ENCODE measurements at regions not wholly inside any gene's neighbourhood (a gene's known extent, or its start where the extent isn't known, plus 50 kb on each side); places are given as distances from the start of the nearest gene placed in this dataset.

DNA sequence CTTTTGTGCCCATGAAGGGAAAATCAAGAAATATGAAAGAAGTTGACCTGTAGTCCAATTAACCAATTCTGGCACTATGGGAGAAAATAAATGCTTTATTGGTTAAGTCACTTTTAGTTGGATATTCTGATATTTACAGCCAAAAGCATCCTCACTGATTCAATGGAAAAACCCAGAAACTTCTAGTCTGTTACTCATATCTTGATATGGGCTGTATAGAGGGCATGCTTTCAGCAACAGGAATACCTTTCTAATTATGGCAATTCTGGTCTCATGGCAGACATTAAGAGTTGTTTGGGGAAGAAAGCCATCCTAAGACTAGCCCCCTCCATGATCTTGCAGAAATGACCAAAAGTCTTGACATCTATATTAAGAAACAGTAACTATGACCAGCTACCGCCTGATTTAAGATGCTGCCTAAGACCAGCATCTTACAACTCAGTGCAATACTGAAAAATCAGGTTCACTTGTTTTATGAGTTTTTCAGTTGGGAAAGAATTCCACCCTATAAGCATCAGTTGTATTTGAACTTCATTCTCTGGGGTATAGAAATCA, 91.5 kb upstream of the VAV3 start:
- Histone ChIP-seq H4K20me1 (replicated peaks; ENCODE audit: insufficient read depth) (no peaks in the 10 kb centered on the region), H3K36me3 (ENCODE audit: insufficient read depth) (no peaks in the 10 kb centered on the region), H3K27ac (ENCODE audit: low read depth) (no peak overlapping the region), H3K4me3 (no peak overlapping the region), H3K27me3 (ENCODE audit: insufficient read depth) (no peaks in the 10 kb centered on the region), H3K79me2 (replicated peaks; ENCODE audit: insufficient read depth) (no peaks in the 10 kb centered on the region), H2AFZ (no peak overlapping the region), H3F3A (replicated peaks; ENCODE audit: low read depth) (no peaks in the 10 kb centered on the region), H3K4me2 (no peak overlapping the region), H3K9me2 (ENCODE audit: insufficient read depth) (no peaks in the 10 kb centered on the region), H3K4me1 (ENCODE audit: insufficient read depth) (peaks cover 44% of the 10 kb centered on the region)
- Mint-ChIP-seq H3K27ac (no peak overlapping the region), H3K27me3 (ENCODE audit: insufficient read depth, low read depth, poor library complexity) (no peaks in the 10 kb centered on the region), H3K4me3 (no peak overlapping the region), H3K36me3 (ENCODE audit: low read depth) (peaks cover under 1% of the 10 kb centered on the region; the same call in 1 of the 3 replicates), H3K4me1 (peaks cover 29% of the 10 kb centered on the region), H3K9me3 (peaks cover under 1% of the 10 kb centered on the region; the same call in 2 of the 3 replicates)
- TF ChIP-seq, protein P1, sequence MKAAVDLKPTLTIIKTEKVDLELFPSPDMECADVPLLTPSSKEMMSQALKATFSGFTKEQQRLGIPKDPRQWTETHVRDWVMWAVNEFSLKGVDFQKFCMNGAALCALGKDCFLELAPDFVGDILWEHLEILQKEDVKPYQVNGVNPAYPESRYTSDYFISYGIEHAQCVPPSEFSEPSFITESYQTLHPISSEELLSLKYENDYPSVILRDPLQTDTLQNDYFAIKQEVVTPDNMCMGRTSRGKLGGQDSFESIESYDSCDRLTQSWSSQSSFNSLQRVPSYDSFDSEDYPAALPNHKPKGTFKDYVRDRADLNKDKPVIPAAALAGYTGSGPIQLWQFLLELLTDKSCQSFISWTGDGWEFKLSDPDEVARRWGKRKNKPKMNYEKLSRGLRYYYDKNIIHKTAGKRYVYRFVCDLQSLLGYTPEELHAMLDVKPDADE (IDR thresholded peaks at IDR 0.05): no peak
- TF ChIP-seq, protein P2, sequence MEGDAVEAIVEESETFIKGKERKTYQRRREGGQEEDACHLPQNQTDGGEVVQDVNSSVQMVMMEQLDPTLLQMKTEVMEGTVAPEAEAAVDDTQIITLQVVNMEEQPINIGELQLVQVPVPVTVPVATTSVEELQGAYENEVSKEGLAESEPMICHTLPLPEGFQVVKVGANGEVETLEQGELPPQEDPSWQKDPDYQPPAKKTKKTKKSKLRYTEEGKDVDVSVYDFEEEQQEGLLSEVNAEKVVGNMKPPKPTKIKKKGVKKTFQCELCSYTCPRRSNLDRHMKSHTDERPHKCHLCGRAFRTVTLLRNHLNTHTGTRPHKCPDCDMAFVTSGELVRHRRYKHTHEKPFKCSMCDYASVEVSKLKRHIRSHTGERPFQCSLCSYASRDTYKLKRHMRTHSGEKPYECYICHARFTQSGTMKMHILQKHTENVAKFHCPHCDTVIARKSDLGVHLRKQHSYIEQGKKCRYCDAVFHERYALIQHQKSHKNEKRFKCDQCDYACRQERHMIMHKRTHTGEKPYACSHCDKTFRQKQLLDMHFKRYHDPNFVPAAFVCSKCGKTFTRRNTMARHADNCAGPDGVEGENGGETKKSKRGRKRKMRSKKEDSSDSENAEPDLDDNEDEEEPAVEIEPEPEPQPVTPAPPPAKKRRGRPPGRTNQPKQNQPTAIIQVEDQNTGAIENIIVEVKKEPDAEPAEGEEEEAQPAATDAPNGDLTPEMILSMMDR (conservative IDR thresholded peaks at IDR 0.05; ENCODE audit: low read depth in 2 of 2): no peak
- TF ChIP-seq STAT1 (IDR thresholded peaks at IDR 0.05; ENCODE audit: unreplicated experiment) (no peak), JUNB (IDR thresholded peaks at IDR 0.05; ENCODE audit: unreplicated experiment) (no peak), CREB1 (CRISPR knock-in tag; IDR thresholded peaks at IDR 0.05; ENCODE audit: low read depth) (no peak), ZNF331 (CRISPR knock-in tag; IDR thresholded peaks at IDR 0.05; ENCODE audit: low read depth) (no peak), POLR2AphosphoS5 (IDR thresholded peaks at IDR 0.05; ENCODE audit: low read depth) (no peak), EZH2phosphoT487 (IDR thresholded peaks at IDR 0.05; ENCODE audit: unreplicated experiment) (no peak), EZH2 (IDR thresholded peaks at IDR 0.05; ENCODE audit: low read depth, unreplicated experiment) (no peak), ZNF114 (CRISPR knock-in tag; IDR thresholded peaks at IDR 0.05) (no peak)
- TF ChIP-seq, protein P3, sequence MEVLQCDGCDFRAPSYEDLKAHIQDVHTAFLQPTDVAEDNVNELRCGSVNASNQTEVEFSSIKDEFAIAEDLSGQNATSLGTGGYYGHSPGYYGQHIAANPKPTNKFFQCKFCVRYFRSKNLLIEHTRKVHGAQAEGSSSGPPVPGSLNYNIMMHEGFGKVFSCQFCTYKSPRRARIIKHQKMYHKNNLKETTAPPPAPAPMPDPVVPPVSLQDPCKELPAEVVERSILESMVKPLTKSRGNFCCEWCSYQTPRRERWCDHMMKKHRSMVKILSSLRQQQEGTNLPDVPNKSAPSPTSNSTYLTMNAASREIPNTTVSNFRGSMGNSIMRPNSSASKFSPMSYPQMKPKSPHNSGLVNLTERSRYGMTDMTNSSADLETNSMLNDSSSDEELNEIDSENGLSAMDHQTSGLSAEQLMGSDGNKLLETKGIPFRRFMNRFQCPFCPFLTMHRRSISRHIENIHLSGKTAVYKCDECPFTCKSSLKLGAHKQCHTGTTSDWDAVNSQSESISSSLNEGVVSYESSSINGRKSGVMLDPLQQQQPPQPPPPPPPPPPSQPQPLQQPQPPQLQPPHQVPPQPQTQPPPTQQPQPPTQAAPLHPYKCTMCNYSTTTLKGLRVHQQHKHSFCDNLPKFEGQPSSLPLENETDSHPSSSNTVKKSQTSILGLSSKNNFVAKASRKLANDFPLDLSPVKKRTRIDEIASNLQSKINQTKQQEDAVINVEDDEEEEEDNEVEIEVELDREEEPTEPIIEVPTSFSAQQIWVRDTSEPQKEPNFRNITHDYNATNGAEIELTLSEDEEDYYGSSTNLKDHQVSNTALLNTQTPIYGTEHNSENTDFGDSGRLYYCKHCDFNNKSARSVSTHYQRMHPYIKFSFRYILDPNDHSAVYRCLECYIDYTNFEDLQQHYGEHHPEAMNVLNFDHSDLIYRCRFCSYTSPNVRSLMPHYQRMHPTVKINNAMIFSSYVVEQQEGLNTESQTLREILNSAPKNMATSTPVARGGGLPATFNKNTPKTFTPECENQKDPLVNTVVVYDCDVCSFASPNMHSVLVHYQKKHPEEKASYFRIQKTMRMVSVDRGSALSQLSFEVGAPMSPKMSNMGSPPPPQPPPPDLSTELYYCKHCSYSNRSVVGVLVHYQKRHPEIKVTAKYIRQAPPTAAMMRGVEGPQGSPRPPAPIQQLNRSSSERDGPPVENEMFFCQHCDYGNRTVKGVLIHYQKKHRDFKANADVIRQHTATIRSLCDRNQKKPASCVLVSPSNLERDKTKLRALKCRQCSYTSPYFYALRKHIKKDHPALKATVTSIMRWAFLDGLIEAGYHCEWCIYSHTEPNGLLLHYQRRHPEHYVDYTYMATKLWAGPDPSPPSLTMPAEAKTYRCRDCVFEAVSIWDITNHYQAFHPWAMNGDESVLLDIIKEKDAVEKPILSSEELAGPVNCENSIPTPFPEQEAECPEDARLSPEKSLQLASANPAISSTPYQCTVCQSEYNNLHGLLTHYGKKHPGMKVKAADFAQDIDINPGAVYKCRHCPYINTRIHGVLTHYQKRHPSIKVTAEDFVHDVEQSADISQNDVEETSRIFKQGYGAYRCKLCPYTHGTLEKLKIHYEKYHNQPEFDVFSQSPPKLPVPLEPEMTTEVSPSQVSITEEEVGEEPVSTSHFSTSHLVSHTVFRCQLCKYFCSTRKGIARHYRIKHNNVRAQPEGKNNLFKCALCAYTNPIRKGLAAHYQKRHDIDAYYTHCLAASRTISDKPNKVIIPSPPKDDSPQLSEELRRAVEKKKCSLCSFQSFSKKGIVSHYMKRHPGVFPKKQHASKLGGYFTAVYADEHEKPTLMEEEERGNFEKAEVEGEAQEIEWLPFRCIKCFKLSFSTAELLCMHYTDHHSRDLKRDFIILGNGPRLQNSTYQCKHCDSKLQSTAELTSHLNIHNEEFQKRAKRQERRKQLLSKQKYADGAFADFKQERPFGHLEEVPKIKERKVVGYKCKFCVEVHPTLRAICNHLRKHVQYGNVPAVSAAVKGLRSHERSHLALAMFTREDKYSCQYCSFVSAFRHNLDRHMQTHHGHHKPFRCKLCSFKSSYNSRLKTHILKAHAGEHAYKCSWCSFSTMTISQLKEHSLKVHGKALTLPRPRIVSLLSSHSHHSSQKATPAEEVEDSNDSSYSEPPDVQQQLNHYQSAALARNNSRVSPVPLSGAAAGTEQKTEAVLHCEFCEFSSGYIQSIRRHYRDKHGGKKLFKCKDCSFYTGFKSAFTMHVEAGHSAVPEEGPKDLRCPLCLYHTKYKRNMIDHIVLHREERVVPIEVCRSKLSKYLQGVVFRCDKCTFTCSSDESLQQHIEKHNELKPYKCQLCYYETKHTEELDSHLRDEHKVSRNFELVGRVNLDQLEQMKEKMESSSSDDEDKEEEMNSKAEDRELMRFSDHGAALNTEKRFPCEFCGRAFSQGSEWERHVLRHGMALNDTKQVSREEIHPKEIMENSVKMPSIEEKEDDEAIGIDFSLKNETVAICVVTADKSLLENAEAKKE (CRISPR knock-in tag; IDR thresholded peaks at IDR 0.05): no peak
- TF ChIP-seq, protein P4, sequence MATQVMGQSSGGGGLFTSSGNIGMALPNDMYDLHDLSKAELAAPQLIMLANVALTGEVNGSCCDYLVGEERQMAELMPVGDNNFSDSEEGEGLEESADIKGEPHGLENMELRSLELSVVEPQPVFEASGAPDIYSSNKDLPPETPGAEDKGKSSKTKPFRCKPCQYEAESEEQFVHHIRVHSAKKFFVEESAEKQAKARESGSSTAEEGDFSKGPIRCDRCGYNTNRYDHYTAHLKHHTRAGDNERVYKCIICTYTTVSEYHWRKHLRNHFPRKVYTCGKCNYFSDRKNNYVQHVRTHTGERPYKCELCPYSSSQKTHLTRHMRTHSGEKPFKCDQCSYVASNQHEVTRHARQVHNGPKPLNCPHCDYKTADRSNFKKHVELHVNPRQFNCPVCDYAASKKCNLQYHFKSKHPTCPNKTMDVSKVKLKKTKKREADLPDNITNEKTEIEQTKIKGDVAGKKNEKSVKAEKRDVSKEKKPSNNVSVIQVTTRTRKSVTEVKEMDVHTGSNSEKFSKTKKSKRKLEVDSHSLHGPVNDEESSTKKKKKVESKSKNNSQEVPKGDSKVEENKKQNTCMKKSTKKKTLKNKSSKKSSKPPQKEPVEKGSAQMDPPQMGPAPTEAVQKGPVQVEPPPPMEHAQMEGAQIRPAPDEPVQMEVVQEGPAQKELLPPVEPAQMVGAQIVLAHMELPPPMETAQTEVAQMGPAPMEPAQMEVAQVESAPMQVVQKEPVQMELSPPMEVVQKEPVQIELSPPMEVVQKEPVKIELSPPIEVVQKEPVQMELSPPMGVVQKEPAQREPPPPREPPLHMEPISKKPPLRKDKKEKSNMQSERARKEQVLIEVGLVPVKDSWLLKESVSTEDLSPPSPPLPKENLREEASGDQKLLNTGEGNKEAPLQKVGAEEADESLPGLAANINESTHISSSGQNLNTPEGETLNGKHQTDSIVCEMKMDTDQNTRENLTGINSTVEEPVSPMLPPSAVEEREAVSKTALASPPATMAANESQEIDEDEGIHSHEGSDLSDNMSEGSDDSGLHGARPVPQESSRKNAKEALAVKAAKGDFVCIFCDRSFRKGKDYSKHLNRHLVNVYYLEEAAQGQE (IDR thresholded peaks at IDR 0.05; ENCODE audit: unreplicated experiment): no peak
- ATAC-seq: no peak
- DNase-seq (ENCODE audit: low spot score): no peak

Data from GM23338 (cell line).